HG02970 (cell line): ENCODE measurements at regions not wholly inside any gene's neighbourhood (a gene's known extent, or its start where the extent isn't known, plus 50 kb on each side); places are given as distances from the start of the nearest gene placed in this dataset.

Source experiments
- ATAC-seq: cut with Tn5 transposase; IDR thresholded peaks from one replicate; pipeline ENCODE4 v1.9.1; 2021; ENCODE audit warnings: mild to moderate bottlenecking, moderate library complexity, moderate number of reproducible peaks; ENCODE audit not compliant: unreplicated experiment, low FRiP score

DNA sequence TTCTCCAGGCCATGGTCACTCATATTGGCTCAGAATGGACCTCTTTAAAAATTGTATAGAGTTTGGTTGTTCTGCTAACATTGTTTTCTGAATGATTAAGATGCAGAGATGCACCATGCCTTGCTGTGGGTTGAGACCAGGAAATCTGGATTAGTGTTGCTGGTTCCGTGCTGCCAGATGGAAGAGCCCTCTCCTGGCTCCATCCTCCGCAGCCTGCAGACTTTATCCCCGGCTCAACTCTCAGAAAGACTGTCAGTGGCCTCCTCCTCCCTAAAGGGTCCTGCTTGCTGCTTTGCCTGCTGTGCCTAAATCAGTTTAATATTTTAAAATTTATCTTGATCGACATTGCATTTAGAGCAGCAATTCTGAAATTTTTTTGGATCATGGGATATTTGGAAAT lies 196.7 kb downstream of the TENT4A start:
- no peak for ATAC-seq

DNA sequence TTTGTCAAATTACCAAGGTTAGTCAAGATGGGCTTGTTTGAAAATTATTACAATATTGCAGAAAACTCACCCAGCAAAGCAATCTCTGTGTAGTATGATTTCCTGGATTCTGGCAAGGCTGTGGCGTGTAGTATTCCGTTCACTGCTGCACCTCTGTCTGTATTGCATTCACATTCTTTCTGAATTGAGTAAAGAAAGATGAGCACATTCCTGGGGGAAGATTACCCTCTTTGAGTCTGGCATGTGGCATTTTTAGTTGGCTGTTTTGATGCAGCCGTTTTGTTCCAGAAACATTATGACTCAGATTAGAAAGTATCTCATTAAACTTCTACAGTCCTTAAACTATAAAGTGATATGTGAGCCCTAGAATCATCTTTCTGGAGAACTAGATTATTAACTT lies 197.7 kb downstream of the TENT4A start:
- no peak for ATAC-seq

DNA sequence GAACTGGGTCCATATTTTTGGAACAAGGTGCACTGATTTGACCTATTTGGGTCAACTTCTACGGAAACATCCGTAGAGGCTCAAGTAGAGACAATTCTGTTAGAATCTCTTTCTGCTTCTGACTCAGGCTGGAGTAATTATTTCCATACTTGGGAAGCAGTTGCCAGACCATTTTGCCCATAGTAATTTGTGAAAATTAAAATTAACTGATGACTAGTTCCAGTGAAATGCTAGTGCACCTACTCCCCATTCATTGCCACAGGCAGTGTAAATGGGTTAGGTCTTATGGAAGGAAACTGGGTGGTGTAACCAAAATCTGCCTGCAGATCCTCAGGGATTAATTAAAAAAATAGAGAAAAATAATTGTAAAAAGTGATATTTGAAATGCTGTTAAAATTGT lies 201.1 kb downstream of the TENT4A start:
- no peak for ATAC-seq

DNA sequence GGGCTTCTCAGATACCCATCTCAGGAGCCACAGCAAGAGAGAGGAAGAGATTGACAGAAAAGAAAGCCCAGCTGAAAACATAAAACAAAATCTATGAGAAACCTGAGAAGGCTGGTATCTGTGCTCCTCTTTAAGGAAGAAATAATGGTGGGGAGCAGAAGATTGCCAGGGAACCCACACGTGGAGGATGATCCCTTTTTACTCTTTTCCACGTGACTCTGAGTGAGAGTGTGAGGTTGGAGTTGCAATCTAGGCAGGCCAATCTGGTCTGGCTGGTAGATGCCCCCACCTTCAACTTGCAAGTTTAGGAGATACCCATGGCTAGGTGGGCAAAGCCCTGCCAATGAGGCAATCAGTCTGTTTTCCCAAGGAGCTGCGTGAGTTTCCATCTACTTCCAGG lies 202.3 kb downstream of the TENT4A start:
- ATAC-seq = no peak

DNA sequence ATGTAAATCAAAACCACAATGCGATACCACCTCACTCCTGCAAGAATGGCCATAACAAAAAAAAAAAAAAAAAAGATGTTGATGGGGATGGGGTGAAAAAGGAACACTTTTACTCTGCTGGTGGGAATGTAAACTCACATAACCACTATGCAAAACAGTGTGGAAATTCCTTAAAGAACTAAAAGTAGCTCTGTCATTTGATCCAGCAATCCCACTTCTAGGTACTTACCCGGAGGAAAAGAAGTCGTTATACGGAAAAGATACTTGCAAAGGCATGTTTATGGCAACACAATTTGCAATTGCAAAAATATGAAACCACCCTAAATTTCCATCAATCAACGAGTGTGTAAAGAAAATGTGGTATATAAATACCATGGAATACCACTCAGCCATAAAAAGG lies 205.0 kb downstream of the TENT4A start:
- no peak for ATAC-seq

DNA sequence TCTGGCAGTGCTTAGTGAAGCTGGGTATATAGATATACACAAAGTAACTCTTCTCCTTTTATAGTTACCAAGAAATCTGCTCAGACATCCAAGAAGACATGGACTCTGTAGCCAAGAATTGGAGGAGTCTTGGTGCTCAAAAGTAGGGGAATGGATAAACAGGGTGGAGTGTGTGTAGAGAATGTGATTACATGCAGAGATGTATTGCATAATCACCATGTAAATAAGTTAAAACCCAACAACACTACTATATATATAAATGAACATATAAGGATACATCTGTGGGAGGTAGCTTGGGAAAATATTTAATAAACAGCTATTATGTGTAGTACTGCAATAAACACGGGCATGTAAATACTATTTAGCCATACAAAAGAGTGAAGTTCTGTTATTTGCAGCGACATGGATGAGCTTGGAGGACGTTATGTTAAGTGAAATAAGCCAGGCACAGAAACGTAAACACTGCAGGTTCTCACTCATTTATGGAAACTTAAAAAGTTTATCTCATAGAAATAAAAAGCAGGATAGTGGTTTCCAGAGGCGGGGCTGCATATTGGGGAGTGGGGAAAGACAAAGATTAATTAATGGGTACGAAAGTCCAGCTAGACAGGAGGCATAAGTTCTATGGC lies 207.5 kb downstream of the TENT4A start:
- ATAC-seq = no peak

DNA sequence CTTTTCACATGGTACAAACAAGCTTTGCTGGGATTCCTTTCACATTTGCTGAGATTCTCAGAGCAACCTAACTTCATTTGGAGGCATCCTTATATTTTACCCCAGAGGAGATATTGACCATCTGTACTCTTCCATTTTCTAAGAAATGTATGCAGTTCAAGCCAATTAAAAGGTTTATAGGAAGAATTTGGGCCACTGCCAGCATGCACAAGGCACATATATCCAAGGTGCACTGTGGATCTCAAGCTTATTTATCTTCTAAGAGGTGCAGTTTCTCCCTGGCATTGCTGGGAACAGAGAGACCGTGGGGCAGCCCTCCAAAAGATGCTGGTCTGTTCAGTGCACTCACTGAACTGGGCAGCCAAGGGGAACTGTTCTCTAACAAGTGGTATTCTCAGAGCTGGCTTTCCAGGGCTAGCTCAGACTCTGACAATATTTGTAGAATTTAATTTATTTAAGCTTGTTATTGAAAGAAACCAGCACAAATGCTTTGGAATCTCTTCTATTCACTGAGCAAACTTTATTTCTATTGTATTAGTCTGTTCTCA lies 213.3 kb downstream of the TENT4A start:
- ATAC-seq = no peak

DNA sequence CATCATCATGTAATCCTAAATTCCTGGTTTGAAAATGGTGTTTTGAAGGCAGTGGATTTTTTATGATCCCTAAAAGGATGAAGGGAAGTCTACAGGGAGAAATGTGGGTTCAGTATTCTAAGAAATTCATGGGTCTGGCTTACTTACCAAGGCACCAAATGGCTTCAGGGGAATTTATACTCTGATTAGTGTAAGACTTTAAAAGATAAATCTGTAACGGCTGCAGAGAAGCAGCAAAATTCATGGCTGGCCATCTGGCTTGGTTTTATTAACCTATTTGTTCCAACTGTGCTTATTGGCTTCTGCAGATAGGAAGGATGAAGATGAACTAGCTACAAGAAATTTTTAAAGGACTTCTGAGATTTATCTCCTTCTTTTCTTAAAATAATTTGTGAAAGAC lies 222.8 kb downstream of the TENT4A start:
- no peak for ATAC-seq

DNA sequence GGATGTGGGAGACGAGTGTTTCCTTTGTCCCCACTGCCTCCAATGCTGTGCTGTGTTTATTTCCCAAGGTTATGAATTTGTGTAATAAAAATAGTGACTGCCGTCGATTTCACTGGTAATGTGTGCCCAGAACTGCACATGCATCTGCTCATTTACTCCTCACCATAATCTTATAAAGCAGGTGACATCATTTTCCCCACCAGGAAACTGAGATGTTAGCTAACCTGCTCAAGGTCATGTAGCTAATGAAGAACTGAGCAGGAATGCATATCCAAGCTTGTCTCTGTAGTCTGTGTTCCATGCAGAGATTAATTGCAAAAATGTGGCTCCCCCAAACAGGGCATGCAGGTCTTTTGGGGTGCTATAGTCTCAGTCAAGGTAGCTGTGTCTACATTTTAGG lies 224.4 kb downstream of the TENT4A start:
- no peak for ATAC-seq

DNA sequence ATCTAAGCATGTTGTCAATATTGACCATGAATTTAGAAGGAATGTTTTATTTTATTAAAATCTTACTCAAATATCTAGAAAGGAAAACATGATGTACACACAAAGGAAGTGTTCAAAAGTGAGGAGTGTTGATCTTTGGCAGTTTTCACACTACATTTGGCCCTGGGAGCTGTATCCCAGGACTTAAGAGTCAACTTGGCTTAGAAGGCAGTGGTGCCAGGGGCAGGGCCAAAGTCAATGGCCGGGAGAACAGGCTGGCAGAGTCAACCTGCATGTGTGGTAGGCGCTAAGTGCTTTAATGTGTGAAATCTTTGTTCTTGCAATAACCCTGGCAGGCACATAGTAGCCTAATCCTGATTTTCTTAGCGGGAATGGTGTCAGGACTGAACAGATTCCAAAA lies 228.4 kb downstream of the TENT4A start:
- ATAC-seq = no peak

DNA sequence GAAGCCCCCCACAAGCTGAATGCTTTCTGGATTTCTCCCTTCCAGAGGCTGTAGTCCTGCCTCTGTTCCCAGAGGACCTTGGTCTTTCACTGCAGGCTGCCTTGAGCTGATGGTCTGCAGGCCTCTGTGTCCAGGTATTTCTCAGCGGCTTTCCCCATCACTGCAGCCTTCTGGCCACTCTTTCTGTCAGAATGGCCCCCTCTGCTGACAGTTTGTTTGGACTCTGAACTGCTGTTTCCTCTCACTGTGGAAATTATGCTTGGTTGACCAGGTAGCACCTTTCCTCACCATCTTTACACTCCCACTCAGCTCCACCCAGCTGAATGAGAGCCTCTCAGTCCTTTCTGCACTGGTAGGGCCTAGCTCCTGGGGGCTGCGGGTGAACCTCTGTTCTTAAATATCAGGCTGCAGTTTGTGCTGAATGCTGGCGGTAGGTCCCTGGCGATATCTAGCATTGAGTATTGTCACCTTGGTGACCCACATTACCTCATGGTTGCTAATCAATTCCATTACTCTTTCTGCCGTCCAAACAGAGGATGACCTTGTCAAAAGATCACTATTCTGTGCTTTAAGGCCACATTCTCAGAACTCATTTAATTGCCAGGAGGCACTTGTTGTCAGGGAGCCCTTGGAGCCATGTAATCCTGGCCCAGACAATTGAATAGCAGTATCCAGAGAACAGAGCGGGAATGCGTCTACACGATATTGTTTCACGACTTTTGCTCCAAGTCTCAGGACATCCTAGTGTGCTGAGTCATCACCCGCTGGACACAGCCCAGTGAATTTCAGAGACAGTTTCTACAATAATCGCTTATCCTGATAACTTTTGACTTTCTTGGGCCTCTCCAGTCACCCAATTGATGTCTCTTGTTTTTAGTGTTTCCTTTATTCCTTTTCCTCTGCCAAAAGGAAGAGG lies 230.2 kb downstream of the TENT4A start:
- no peak for ATAC-seq

DNA sequence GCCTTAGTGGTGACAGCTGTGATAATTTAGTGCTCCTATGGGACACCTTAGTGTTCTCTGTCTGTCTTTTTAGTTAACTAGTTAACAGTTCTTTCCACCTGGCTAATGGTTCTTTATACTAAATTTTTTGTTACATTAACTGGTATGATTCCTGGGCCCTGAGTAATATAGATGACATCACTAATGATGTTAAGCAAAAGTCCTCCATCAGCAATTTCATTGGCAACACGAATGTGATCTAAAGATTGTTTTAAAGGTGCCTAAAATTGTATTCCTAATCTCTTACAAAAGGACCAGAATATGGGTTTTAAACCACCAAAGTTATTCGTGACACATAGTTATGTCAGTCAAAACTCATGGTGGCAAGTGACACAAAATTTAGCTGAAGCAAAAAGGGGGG lies 235.3 kb downstream of the TENT4A start:
- no peak for ATAC-seq

DNA sequence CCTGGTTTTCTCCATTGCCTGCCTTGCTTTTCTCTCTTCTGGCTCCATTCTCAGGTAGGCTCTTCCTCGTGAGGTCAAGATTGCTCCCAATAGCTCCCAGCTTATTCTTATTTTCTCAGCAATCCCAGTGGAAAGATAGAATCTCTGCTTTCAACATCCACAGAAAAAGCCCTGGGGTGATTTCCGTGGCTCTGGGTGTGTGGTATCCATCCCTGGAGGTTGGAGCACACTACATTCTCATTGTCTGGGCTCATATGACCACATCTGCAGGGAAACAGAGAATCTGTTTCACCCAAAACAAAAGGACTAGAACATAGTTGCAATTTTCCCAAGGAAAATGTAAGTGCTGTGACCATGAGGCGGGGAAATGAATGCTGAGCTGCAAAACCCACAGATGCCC lies 236.0 kb downstream of the TENT4A start:
- ATAC-seq = no peak

DNA sequence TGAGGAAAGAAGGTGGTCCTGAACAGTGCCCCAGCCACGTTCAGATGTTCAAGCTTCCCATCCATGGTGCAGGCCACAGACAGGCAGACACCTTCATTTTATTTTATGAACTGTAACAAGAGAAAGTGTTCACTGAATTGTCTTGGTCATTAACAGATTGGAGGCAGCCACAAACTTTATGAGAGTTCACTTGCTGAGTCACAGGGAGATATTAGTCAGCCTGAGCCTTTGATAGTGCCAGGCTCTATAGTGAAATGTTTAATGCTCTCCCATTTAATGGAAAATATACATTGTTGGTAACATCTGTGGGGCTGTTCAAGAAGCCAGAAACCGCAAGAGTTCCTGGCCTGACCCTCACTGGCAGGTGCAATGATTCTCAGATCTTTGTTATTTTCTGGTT lies 237.0 kb downstream of the TENT4A start:
- no peak for ATAC-seq

DNA sequence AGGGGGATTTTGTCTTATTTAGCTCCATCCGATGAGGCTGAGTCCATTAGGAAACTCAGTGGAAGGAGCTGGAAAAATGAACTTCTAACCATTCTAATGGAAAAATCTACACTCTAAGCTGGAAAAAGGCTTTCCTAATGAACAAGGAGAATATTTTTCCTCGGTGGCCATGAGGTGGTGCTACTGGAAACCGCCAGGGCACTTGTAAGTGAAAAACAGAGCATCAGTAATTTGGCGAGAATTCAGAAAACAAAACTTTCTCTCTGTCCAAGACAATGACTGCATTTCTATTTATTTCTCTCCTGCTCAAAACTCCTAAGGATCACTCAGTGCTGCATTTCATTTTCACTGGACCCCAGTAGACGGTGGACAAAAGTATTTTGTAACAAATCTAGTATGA lies 237.6 kb downstream of the TENT4A start:
- no peak for ATAC-seq

DNA sequence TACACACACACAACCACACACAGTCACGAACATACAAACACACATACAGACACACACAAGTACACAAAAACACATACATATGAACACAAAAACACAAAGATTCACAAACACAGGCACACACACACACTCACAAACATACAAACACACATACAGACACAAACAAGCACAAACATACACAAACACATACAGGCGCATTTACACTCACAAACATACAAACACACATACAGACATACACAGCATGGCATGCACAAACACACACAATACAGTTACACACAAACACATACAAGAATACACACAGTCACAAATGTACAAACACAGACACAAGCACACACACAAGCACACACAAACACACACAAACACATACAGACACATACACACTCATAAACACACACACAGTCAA lies 247.9 kb downstream of the TENT4A start:
- no peak for ATAC-seq

DNA sequence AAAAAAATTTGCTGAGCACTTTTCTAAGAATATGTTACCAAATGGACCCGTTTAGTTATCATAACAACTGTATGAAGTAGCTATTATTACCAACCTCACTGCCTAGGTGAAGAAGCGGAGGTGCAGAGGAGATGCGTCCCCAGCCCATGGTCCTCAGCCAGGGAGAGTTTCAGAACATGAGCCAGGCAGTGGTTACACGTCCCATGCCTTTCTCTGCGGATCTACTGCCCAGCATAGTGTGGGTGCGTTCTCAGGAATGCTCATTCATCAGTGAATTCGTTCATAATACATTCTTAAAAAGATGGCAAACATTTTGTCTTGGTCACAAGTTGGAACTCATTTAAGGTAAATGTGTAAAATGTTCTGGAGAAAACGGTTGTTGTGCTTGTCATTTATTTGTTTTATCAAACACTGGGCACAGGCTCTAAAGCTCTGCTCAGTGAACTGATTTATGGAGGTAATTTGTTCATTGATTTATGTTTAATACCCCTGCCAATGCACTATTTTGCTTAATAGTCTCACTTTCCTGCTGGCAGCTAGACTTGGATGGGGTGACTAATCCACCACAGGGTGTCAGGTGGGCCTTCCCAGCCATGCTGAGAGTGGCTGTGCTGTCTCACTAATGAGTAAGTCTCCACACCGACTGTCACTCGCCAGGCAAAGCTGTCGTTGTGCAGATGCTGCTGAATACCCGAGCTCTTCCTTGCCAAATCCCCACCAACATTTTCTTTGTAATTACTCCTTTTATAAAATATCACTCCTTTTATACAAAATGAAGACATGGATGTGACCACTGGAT lies 248.8 kb downstream of the TENT4A start:
- ATAC-seq = no peak

DNA sequence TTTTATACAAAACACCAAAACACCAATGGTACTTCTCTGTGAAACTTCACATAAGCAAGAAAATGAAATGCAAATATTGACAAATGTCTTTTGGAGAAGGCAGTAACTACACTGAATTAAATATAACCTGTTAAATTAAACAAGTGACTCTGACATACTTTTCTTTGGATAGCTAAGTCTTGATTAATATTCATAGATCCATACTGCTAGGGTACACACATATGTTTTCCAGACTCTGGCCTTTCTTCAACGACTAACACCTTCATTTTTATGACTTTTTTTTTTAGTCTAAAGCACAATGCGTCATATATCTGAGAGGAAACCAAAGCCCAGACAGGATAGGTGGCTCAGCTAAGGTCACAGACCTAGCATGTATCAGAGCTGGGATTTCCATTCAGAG lies 263.7 kb downstream of the TENT4A start:
- no peak for ATAC-seq

DNA sequence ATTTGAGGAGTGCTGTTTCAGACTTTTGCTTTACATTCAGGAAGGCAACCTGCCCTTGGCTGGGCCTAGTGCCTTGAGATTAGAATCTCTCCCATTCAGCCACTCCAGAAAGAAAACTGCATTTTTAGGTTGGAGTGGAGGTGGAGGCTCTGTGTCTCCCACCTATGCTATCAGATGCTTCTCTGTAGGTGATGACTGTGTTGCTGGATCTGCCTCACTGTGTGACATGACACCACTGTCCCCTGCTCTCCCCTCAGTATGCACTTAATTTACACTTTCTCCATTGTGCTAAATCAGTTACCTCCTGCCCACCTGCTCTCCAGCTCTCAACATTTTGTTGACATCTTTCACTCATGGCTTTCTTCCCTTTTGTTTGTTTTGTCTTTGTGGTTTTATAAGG lies 265.8 kb downstream of the TENT4A start:
- ATAC-seq = no peak

DNA sequence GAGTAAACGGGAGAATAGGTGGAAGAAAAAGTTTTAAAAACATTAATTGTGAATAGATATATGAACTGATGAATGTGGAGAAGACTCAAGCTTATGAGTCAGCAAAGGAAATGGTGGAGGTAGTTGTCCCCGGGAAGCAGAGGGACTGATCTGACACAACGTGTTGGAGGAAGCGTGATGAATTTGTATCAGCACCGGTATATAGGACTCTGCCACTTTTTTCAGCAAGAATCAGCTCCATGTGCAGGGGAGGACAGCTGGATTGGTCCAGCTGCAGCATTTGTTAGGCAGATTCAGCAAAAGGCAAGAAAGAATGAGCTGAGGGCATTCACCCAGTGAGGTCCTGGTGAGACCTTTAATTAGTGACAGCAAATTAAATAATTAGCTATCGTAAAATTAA lies 276.0 kb downstream of the TENT4A start:
- no peak for ATAC-seq

DNA sequence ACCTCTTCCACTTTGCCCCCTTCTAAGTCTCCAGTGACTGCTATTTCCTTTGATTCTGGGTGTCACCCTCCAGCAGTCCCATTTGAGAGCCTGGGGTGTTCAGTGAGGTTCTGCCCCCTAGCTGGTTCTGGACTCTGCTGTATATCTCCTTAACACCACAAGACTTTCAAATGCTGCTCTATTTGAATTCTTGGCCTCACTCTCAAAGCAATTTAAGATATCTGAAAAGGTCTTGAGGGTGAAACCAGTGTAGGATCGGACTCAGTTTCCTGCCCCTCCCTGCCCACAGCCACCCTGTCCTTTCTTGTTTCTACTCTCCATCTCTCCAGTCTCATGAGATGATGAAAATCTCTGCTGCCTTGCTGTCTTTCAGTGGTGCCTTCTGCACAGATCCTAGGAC lies 280.9 kb downstream of the TENT4A start:
- no peak for ATAC-seq
